ENCODE measurements at regions not wholly inside any gene's neighbourhood (a gene's known extent, or its start where the extent isn't known, plus 50 kb on each side); places are given as distances from the start of the nearest gene placed in this dataset.

DNA sequence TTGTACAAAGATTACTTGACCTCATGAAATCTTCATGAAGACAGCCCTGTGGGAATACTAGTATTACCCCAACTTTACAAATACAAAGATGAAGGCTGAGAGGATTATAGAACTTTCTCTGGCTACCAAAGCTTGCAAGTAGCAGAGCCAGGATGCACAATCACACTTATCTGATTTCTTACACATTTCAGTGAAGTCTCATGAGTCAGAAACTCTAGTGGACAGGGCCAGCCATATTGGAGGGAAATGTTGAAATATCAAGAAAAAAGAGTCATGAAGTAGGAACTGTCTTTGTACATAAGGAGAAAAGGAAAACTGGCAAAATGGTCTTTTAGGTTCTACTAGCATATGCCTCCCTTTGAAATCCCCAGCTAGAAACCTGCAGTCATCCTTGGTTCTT lies 369.6 kb upstream of the WWC1 start (continued):
- no peak for TF ChIP-seq POU6F1 (CRISPR knock-in tag; IDR thresholded peaks at IDR 0.05; ENCODE audit: borderline replicate concordance, low read depth)

DNA sequence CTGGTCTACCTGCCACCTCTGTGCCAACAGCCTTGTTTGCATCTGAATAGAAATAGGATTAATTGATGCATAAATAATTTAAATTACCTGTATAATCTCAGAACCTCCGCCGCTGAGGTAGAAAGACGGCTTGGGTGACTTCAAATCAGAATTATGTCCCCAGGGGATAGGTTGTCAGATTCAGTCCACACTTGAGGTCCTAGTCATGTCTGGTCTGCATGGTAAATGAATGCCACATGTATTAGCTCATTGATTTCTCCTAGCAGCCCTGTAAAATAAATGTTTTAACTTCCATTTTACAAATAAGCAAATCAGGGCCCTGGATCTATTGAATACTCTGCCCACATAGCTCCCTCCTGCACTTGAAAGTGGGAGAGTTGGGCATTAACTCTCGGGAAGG lies 368.0 kb upstream of the WWC1 start:
- ATAC-seq = no peak
- TF ChIP-seq OSR1 (CRISPR knock-in tag; IDR thresholded peaks at IDR 0.05) (no peak), ARNTL (CRISPR knock-in tag; IDR thresholded peaks at IDR 0.05; ENCODE audit: borderline replicate concordance, low read depth) (no peak), GLIS3 (CRISPR knock-in tag; IDR thresholded peaks at IDR 0.05) (no peak), BACH2 (CRISPR knock-in tag; IDR thresholded peaks at IDR 0.05; ENCODE audit: borderline replicate concordance) (no peak)

DNA sequence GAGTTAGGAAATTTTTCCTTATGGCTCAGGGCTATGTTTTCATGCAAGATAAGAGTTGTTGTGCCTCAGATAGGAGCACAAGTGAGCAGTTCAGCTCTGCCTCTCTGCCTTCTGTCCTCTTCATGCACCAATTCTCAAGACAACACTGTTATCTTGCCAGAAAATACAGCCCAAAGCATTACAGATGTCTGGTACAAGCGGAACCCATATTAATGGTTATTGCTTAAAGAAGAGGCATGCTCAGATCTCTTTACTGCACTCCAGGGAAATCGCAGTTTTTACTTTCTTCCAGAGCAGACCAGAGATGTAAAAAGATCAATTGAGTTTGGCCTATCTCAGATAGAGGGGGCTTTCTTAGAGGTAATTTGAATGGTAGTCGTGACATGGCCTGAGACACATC lies 361.6 kb upstream of the WWC1 start:
- ATAC-seq = no peak
- no peak for TF ChIP-seq TCF4 (CRISPR knock-in tag; IDR thresholded peaks at IDR 0.05; ENCODE audit: borderline replicate concordance)

GRCh38 chr5:167934551-167934971 lies 356.9 kb upstream of the WWC1 start:
- peak; percentile 67 for ATAC-seq
- TF ChIP-seq ZFP30 (CRISPR knock-in tag; IDR thresholded peaks at IDR 0.05) = no peak
- no peak for TF ChIP-seq ZC3H10 (CRISPR knock-in tag; IDR thresholded peaks at IDR 0.05)
- TF ChIP-seq, protein P1, sequence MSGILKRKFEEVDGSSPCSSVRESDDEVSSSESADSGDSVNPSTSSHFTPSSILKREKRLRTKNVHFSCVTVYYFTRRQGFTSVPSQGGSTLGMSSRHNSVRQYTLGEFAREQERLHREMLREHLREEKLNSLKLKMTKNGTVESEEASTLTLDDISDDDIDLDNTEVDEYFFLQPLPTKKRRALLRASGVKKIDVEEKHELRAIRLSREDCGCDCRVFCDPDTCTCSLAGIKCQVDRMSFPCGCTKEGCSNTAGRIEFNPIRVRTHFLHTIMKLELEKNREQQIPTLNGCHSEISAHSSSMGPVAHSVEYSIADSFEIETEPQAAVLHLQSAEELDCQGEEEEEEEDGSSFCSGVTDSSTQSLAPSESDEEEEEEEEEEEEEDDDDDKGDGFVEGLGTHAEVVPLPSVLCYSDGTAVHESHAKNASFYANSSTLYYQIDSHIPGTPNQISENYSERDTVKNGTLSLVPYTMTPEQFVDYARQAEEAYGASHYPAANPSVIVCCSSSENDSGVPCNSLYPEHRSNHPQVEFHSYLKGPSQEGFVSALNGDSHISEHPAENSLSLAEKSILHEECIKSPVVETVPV (CRISPR knock-in tag; IDR thresholded peaks at IDR 0.05) = no peak
- no peak for TF ChIP-seq ZNF8 (CRISPR knock-in tag; IDR thresholded peaks at IDR 0.05)
- no peak for TF ChIP-seq TSHZ2 (CRISPR knock-in tag; IDR thresholded peaks at IDR 0.05)
- no peak for TF ChIP-seq CSDC2 (CRISPR knock-in tag; IDR thresholded peaks at IDR 0.05)
- TF ChIP-seq ARNTL (CRISPR knock-in tag; IDR thresholded peaks at IDR 0.05; ENCODE audit: borderline replicate concordance, low read depth) = no peak
- TF ChIP-seq OSR1 (CRISPR knock-in tag; IDR thresholded peaks at IDR 0.05) = no peak
- TF ChIP-seq, protein P2, sequence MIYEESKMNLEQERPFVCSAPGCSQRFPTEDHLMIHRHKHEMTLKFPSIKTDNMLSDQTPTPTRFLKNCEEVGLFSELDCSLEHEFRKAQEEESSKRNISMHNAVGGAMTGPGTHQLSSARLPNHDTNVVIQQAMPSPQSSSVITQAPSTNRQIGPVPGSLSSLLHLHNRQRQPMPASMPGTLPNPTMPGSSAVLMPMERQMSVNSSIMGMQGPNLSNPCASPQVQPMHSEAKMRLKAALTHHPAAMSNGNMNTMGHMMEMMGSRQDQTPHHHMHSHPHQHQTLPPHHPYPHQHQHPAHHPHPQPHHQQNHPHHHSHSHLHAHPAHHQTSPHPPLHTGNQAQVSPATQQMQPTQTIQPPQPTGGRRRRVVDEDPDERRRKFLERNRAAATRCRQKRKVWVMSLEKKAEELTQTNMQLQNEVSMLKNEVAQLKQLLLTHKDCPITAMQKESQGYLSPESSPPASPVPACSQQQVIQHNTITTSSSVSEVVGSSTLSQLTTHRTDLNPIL (CRISPR knock-in tag; IDR thresholded peaks at IDR 0.05; ENCODE audit: low read depth) = no peak
- TF ChIP-seq, protein P3, sequence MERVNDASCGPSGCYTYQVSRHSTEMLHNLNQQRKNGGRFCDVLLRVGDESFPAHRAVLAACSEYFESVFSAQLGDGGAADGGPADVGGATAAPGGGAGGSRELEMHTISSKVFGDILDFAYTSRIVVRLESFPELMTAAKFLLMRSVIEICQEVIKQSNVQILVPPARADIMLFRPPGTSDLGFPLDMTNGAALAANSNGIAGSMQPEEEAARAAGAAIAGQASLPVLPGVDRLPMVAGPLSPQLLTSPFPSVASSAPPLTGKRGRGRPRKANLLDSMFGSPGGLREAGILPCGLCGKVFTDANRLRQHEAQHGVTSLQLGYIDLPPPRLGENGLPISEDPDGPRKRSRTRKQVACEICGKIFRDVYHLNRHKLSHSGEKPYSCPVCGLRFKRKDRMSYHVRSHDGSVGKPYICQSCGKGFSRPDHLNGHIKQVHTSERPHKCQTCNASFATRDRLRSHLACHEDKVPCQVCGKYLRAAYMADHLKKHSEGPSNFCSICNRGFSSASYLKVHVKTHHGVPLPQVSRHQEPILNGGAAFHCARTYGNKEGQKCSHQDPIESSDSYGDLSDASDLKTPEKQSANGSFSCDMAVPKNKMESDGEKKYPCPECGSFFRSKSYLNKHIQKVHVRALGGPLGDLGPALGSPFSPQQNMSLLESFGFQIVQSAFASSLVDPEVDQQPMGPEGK (CRISPR knock-in tag; IDR thresholded peaks at IDR 0.05; ENCODE audit: borderline replicate concordance) = no peak
- no peak for TF ChIP-seq BACH2 (CRISPR knock-in tag; IDR thresholded peaks at IDR 0.05; ENCODE audit: borderline replicate concordance)
- TF ChIP-seq ZNF70 (CRISPR knock-in tag; IDR thresholded peaks at IDR 0.05) = no peak
- TF ChIP-seq SNAI2 (CRISPR knock-in tag; IDR thresholded peaks at IDR 0.05) = no peak
- TF ChIP-seq TOX (CRISPR knock-in tag; IDR thresholded peaks at IDR 0.05; ENCODE audit: borderline replicate concordance) = no peak
- TF ChIP-seq ISL1 (CRISPR knock-in tag; IDR thresholded peaks at IDR 0.05) = no peak
- no peak for TF ChIP-seq ZNF565 (CRISPR knock-in tag; conservative IDR thresholded peaks at IDR 0.05; ENCODE audit: low read depth)
- TF ChIP-seq GLIS3 (CRISPR knock-in tag; IDR thresholded peaks at IDR 0.05) = no peak
- no peak for TF ChIP-seq RARB (CRISPR knock-in tag; IDR thresholded peaks at IDR 0.05)
- no peak for TF ChIP-seq ZFP3 (CRISPR knock-in tag; IDR thresholded peaks at IDR 0.05)
- no peak for TF ChIP-seq ESRRG (CRISPR knock-in tag; IDR thresholded peaks at IDR 0.05)

Measured in SK-N-SH treated with all-trans-retinoic acid at 6 μM for 48 hours (cell line).